Adrenal gland (tissue), 5 donors: ENCODE measurements at regions not wholly inside any gene's neighbourhood (a gene's known extent, or its start where the extent isn't known, plus 50 kb on each side); places are given as distances from the start of the nearest gene placed in this dataset.

Source experiments
- CTCF ChIP-seq, 6 experiments: fragments of 450-650 bp in 4 of 6; fragments of 200-600 bp in 2 of 6; sonication (generic) in 1 of 6; IDR thresholded peaks; 1 replicate in 5 of 6; 2 replicates in 1 of 6; pipeline versions ENCODE4 v1.5.1 to v1.8.0; 2016 to 2021; ENCODE audit warnings: antibody characterized with exemption in 6 of 6, mild to moderate bottlenecking in 2 of 6, moderate library complexity in 1 of 6
- POLR2A ChIP-seq, 2 donors: fragments of 450-650 bp; IDR thresholded peaks; one replicate each; pipeline ENCODE4 v1.6.1; 2017; ENCODE audit warnings: antibody characterized with exemption in 2 of 2, mild to moderate bottlenecking in 2 of 2, moderate library complexity in 1 of 2
- donor health status: DM: no; HTN: no; CAD: no.

- no peak for TF ChIP-seq CTCF (IDR thresholded peaks at IDR 0.05)
- TF ChIP-seq POLR2A (IDR thresholded peaks at IDR 0.05) = no peak
Observed at GRCh38 chr10:3527869-3528268, 257.1 kb downstream of the KLF6 start.
